ENCODE measurements at regions not wholly inside any gene's neighbourhood (a gene's known extent, or its start where the extent isn't known, plus 50 kb on each side); places are given as distances from the start of the nearest gene placed in this dataset.

GRCh38 chr11:104404231-104405175, 240.6 kb upstream of the PDGFD start:
- Histone ChIP-seq H3K18ac (ENCODE audit: extremely low read depth, low read length) (no peak overlapping the region; the same call in 1 of the 2 replicates), H3K27me3 (replicated peaks in 1 of 4; ENCODE audit: control insufficient read depth in 3 of 4, extremely low read depth in 1 of 4, insufficient read depth in 3 of 4, low read length in 3 of 4) (no peaks in the 10 kb centered on the region), H3K36me3 (ENCODE audit: control insufficient read depth in 2 of 4, insufficient read depth in 4 of 4, low read length in 3 of 4) (no peaks in the 10 kb centered on the region), H3K14ac (ENCODE audit: insufficient read length) (no peak overlapping the region), H3K4ac (replicated peaks; ENCODE audit: insufficient read length, low read depth, low read length) (no peak overlapping the region), H4K5ac (ENCODE audit: insufficient read length, low read depth, low read length) (peak overlapping the region; percentile 26), H2AK5ac (ENCODE audit: low read depth, low read length) (no peak overlapping the region), H3K27ac (ENCODE audit: low read depth, low read length) (no peak overlapping the region), H3K23me2 (ENCODE audit: low read depth, low read length) (no peaks in the 10 kb centered on the region; the same call in 1 of the 2 replicates), H2BK5ac (ENCODE audit: low read depth, low read length) (no peak overlapping the region), H2BK15ac (ENCODE audit: low read length) (no peak overlapping the region), H4K8ac (ENCODE audit: extremely low read depth, insufficient read depth, low read length) (no peak overlapping the region), H4K20me1 (replicated peaks in 1 of 2; ENCODE audit: control insufficient read depth in 1 of 2, insufficient read depth in 2 of 2, low read length in 2 of 2) (no peaks in the 10 kb centered on the region), H2BK20ac (ENCODE audit: low read length) (no peak overlapping the region), H3K79me1 (ENCODE audit: low read depth, low read length) (no peaks in the 10 kb centered on the region), H2BK120ac (replicated peaks; ENCODE audit: low read depth, low read length) (no peak overlapping the region), H3K23ac (ENCODE audit: insufficient read length) (no peak overlapping the region), H3K56ac (replicated peaks; ENCODE audit: insufficient read length, low read depth, low read length) (no peak overlapping the region), H3K9me3 (ENCODE audit: insufficient read depth in 2 of 2, low read depth in 1 of 2, low read length in 1 of 2) (no peaks in the 10 kb centered on the region), H3K4me3 (ENCODE audit: extremely low read depth in 1 of 4, insufficient read depth in 2 of 4, low read depth in 3 of 4, low read length in 4 of 4) (0 out of 8 replicates have a peak overlapping the region, but pooled peaks of 1 of the 4 experiments have one; percentile 28), H2BK12ac (ENCODE audit: low read depth, low read length) (no peak overlapping the region), H3K9ac (replicated peaks in 1 of 4; ENCODE audit: extremely low read depth in 1 of 4, low read depth in 3 of 4, low read length in 3 of 4) (no peak overlapping the region), H3K79me2 (ENCODE audit: control insufficient read depth in 1 of 2, insufficient read depth in 2 of 2, low read length in 2 of 2) (no peaks in the 10 kb centered on the region), H2AFZ (ENCODE audit: low read length) (no peak overlapping the region), H4K91ac (replicated peaks; ENCODE audit: insufficient read length, low read length) (no peak overlapping the region), H3K4me1 (replicated peaks in 1 of 4; ENCODE audit: control insufficient read depth in 3 of 4, insufficient read depth in 4 of 4, low read length in 3 of 4) (peaks cover 0 to 17% (median 2%) of the 10 kb centered on the region in 4 experiments; a peak in 3 of 7 replicates), H3K4me2 (ENCODE audit: insufficient read depth in 1 of 2, low read depth in 2 of 2, low read length in 2 of 2) (no peak overlapping the region)
- ChIA-PET CTCF (ENCODE audit: partially characterized antibody) (interaction anchor here (1.0 kb wide), 1 partner anchor 8 kb away, joined by 3 read pairs; no protein-coding TSS in a partner anchor), POLR2A (ENCODE audit: partially characterized antibody) (interaction anchor here (1.9 kb wide), 1 partner anchor 12 kb away, joined by 4 read pairs; no protein-coding TSS in a partner anchor)
- 81% methylated on average over 3 of the region's 3 CpGs; no CpG with 5 or more reads in 1 of the 2 experiments for WGBS, 2 experiments (ENCODE audit: extremely low coverage in 1 of 2, insufficient coverage in 1 of 2, insufficient read length in 1 of 2, insufficient replicate concordance in 2 of 2, low coverage in 1 of 2, low lambda C conversion rate in 2 of 2, missing lambda C conversion rate in 1 of 2)
- DNase-seq (ENCODE audit: low read depth in 1 of 2, low spot score in 2 of 2) (no peak), FAIRE-seq (no peak)
- no peak for TF ChIP-seq CBX8 (IDR thresholded peaks at IDR 0.05; ENCODE audit: borderline replicate concordance, low read depth, low read length)
- no peak for TF ChIP-seq KDM5A (IDR thresholded peaks at IDR 0.05; ENCODE audit: low read length)
- no peak for TF ChIP-seq TAF1 (IDR thresholded peaks at IDR 0.05; ENCODE audit: low read depth, low read length)
- TF ChIP-seq CHD2 (IDR thresholded peaks at IDR 0.05; ENCODE audit: low read length): no peak
- TF ChIP-seq TAF7 (optimal IDR thresholded peaks at IDR 0.05; ENCODE audit: borderline replicate concordance, low read depth, low read length): peak; percentile 59
- TF ChIP-seq POU5F1 (IDR thresholded peaks at IDR 0.05; ENCODE audit: low read depth, low read length): no peak
- TF ChIP-seq TBP (IDR thresholded peaks at IDR 0.05; ENCODE audit: low read depth, low read length): peak; percentile 60
- TF ChIP-seq RNF2 (IDR thresholded peaks at IDR 0.05; ENCODE audit: borderline replicate concordance, low read depth, low read length, missing control alignments, poor library complexity, severe bottlenecking): no peak
- TF ChIP-seq POLR2A (IDR thresholded peaks at IDR 0.05; ENCODE audit: control extremely low read depth in 1 of 2, low read depth in 2 of 2, low read length in 2 of 2): peak in 1 of 2 experiments; percentile 42; a peak in 1 of 3 replicates
- TF ChIP-seq GTF2F1 (IDR thresholded peaks at IDR 0.05; ENCODE audit: borderline replicate concordance, low read depth, low read length): no peak
- no peak for TF ChIP-seq PHF8 (conservative IDR thresholded peaks at IDR 0.05; ENCODE audit: low read depth, low read length)
- no peak for TF ChIP-seq CBX5 (IDR thresholded peaks at IDR 0.05; ENCODE audit: low read depth, low read length)

Data from H1 (cell line).